Spleen (tissue), 7 donors: ENCODE measurements at regions not wholly inside any gene's neighbourhood (a gene's known extent, or its start where the extent isn't known, plus 50 kb on each side); places are given as distances from the start of the nearest gene placed in this dataset.

Experiments
- CTCF ChIP-seq, 11 experiments: fragments of 200-600 bp in 7 of 11; fragments of 450-650 bp in 4 of 11; sonication (generic) in 4 of 11; IDR thresholded peaks in 8 of 11; conservative IDR thresholded peaks in 3 of 11; 1 replicate in 7 of 11; 2 replicates in 4 of 11; pipeline versions ENCODE4 v1.4.0 to v1.8.0; 2016 to 2021; ENCODE audit warnings: antibody characterized with exemption in 11 of 11, inconsistent platforms in 4 of 11, mild to moderate bottlenecking in 1 of 11
- POLR2A ChIP-seq, 3 donors: fragments of 450-650 bp; IDR thresholded peaks; one replicate each; pipeline ENCODE4 v1.5.1; 2017; ENCODE audit warnings: antibody characterized with exemption in 3 of 3, mild to moderate bottlenecking in 1 of 3
- POLR2AphosphoS5 ChIP-seq, 3 donors: sonication (generic); formaldehyde crosslinking; IDR thresholded peaks; one replicate each; pipeline ENCODE4 v1.5.1; 2017; ENCODE audit warnings: antibody characterized with exemption in 3 of 3
- donor health status: DM: no; HTN: no; CAD: no; lungs with moderate emphysema.
- donor health status: DM: no; HTN: no; CAD: no.
- donor health status: DM: no; HTN: no; CAD: no.

- TF ChIP-seq POLR2A (IDR thresholded peaks at IDR 0.05): no peak
- no peak for TF ChIP-seq POLR2AphosphoS5 (IDR thresholded peaks at IDR 0.05)
- TF ChIP-seq CTCF (IDR thresholded peaks at IDR 0.05 in 8 of 11, conservative IDR thresholded peaks at IDR 0.05 in 3 of 11): no peak
Observed at GRCh38 chr6:130743175-130743574, 84.0 kb upstream of the SMLR1 start.
